ENCODE measurements at regions not wholly inside any gene's neighbourhood (a gene's known extent, or its start where the extent isn't known, plus 50 kb on each side); places are given as distances from the start of the nearest gene placed in this dataset.

DNA sequence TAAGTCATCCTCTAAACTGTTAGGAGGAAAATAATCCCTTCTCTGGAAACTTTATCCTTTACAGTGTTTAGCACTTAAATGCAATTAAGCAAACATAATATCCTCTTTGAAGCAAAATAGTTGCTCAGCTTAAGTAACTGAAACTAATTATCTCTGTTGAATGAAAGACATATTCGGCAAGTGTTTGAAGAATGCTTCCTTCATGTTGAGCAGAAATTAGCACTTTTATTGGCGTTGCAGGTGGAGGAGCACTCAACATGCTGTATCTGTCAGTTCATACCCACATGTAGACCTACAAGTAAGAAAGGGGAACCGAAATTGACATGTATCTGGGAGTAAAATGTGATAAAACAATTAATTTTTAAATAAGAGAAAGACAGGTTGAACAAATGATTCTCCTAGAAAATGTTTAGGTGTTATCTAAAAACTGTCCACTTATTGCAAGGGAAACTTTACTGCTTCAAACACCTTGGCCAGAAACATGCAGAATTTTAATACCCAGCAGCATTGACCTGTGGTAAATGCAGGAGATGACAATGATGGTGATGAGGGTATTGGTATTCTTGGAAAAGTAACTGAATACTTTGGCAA, 987.0 kb upstream of the MAP3K7 start:
- no peak for DNase-seq

DNA sequence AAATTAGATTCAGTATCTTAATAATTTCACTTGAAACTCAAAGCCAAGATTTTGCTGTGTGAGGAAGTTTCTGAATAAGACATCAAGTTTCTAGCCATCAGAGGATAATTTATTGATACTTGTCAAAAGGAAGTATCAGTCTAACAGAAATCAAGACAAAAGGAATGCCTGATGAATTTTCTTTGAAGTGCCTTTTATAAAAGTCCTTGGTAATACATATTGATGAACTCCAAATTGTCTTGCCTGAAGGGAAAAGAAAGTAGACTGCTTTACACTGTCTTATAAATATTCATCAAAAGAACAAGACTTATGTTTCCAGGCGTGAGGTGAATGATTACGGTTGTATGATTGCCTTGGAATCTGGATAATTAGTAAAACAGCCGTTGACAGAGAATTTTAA, 986.0 kb upstream of the MAP3K7 start:
- DNase-seq, result no peak

DNA sequence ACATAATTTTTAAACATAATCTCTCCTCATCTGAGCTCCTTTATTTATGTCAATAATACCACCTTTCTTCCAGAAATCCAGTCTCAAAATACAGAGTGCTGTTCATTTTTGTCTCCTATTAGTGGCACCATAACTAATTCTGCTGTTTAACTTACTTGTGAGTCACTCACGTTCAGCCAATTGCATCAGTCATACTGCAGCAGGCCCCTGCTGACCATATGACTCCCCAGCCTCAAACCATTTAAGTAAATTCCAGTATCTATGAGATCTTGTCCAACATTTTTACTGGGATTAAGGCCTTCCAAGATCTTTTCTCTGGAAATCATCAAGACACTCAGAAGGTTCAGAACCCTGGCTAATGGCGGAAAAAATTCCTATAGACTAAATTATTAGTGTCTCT, 982.2 kb upstream of the MAP3K7 start:
- DNase-seq, result peak; percentile 34

DNA sequence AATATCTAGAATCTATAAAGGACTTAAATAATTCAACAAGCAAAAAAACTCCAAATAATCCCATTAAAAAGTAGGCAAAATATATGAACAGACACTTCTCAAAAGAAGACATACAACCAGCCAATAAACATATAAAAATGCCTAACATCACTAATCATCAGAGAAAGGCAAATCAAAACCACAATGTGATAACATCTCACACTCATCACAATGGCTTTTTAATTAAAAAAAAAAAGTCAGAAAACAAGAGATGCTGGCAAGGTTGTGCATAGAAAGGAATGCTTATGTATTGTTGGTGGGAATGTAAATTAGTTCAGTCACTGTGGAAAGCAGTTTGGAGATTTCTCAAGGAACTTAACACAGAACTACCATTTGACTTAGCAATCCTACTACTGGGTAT, 979.6 kb upstream of the MAP3K7 start:
- peak; percentile 6 for DNase-seq

DNA sequence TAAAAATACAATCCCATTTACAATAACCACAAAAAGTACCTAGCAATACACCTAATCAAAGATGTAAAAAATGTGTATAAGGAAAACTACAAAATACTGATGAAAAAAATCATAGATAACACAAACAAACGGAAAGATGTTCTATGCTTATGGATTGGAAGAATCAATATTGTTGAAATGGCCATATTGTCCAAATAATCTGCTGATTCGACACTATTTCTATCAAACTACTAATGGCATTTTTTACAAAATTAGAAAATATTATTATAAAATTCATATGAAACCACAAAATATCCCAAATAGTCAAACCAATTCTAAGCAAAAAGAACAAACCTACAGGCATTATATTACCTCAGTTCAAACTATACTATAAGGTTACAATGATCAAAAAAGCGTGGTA, 978.3 kb upstream of the MAP3K7 start:
- no peak for DNase-seq

DNA sequence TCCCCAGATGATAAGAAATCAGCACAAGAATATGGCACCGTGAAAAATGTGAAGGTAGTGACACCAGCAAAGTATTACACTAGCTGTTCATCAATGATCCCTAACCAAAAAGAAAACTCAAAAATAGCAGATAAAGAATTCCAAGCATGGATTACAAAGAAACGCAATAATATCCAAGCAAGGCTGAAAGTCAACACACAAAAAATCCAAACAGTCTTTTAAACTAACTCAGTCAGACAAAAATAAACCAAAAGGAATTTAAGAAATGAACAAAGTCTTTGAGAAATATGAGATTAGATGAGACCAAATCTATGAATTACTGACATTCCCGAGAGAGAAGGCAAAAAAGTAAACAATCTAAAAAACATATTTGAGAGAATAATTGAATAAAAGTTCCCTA, 976.1 kb upstream of the MAP3K7 start:
- DNase-seq, result peak; percentile 0

DNA sequence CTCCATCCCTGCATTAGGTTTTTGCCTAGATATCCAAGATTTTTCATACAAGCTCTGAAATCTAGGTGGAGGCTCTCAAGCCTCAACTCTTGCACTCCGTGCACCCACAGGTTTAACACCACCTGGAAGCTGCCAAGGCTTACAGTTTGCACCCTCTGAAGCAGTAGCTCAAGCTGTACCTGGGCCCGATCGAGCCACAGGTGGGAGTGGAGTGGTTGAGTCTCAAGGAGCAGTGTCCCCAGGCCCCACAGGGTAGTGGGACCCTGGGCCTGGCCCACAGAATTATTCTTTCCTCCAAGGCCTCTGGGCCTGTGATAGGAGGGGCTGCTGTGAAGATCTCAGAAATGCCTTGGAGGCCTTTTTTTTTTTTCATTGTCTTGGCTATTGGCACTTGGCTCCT, 973.5 kb upstream of the MAP3K7 start:
- DNase-seq, result no peak

DNA sequence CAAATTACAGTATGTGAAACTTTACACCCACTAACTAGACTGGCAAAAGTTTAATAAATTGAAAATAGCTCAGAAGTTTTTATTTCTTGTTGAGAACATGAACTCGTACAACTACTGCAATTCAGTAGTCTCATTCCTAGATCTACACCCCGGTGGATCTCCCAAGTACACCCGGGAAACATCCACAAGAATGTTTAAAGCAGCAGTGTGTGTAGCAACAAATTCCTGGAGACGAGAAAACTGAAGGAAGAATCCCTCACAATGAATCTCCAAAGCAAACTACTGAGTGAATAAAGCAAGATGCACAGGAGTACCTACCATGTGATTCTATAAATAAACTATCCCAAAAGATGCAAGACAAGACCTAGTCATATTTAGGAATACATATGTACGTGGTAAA, 954.0 kb upstream of the MAP3K7 start:
- DNase-seq, result no peak

DNA sequence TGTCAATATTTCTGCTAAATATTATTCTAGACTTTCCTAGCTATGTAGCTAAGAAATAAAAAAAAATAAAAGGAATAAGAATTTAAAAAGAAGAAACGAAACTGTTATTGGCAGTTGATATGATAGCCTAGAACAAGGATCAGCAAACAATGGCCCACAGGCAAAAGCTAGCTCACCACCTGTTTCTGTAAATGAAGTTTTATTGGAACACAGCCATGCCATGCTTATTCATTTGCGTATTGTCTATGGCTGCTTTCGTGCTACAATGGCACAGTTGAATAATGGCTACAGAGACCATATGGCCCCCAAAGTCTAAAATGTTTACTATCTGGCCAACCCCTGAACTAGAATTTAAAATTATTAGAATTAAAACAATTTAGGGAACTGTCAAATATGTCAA, 952.6 kb upstream of the MAP3K7 start:
- DNase-seq, result no peak

DNA sequence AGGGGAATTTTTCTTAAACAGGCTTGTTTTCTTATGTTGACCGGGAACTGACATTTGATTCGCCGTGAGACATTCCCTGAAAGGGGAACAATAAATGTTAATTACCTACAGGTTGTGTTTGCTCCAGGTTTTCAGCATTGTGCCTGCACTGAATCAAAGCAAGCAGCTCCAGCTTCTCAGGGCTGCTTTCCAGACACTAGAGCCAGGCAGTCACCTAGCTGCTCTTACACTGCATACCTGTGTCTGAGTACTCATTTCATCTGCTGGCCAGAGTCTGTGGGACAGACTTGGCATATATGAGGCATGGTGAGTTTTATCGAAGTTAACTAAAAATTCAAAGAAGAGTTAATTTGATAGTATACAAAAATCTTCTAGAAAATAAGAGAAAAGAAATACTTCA, 951.8 kb upstream of the MAP3K7 start:
- DNase-seq, result no peak

DNA sequence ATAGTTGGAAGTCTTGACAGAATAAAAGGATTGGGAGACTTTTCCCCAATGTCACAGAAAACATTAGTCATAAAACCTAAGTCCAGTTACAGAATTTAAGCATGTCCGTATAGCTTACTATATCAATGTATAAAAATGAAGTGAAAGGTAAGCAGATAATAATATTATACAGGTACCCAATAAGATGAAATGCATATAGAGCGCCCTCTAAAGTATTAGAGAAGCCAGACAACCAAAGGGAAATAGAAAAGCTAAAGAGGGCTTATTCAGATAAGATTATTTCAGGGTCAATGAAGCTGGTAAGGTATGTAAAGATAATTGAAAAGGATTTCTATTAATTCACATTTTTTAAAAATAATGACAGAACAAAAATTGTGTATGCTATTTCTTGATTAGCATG, 947.7 kb upstream of the MAP3K7 start:
- no peak for DNase-seq

DNA sequence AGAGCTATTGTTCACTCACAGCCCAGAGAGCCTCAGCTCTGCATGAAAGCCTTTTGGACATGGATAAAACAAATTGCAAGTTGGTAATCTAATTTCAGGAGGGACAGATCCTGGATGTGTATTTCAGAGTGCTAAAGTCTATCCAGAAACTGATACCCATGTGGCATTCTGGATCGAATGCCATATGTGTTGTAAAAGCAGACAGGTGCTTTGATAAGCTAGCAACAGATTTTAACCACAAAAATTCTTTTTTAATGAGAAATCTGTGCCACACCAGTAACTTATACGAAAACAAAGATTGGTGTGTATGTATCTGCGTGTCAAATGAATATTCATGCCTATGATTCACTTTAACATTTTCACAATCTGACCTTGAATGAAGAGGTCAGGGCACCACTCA, 936.6 kb upstream of the MAP3K7 start:
- DNase-seq, result no peak

DNA sequence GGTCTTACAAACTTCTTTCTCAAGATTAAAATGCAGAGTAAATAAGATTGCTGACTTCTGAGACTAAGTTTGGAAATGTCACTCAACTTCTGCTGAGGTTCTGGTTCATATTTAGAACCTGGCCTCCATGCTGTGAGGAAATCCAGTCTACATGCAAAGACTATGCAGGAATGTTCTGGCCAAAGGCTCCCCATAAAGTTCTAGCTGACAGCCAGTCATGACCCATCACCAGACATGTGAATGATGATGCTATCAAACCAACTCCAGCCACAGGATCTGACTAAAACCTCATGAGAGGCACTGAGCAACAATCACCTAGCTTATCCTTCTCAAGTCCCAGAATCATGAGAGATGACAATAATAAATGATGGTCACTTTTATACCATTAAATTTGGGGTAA, 935.1 kb upstream of the MAP3K7 start:
- no peak for DNase-seq

DNA sequence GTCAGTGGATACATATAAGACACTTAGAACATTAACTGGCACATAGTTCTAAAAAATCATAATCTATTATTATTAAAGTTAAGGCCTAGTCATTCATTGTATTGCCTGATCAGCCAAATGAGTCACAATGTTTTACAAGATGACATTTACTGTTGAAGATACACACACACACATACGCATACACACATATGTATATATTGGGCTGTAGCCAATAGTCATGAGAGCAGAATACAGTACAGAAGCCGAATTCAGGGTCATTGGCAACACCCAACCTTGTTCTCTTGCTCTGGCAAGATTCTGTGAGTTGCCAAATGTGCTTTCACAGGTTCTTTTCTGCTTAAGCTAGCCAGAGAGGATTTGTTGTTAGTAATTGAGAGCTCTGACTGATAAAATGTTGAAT, 922.8 kb upstream of the MAP3K7 start:
- no peak for DNase-seq

DNA sequence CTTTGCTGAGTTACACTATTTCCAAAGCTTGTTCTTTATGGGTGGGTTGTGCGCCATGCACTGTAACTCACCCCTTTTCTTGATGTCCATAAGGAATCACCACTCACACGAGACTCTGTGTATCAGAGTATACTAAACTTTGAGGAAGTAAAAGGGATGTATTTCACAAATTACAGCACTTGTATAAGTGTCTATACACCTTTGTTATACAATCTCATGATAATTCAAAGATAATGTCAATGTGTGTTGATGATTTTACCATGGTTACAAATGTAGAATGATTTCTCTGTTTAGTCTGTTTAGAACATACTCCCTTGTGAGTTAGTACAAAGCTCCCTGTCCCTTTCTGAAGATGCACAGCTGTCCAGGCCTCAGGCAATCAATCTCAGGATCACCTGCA, 922.2 kb upstream of the MAP3K7 start:
- DNase-seq, result no peak

DNA sequence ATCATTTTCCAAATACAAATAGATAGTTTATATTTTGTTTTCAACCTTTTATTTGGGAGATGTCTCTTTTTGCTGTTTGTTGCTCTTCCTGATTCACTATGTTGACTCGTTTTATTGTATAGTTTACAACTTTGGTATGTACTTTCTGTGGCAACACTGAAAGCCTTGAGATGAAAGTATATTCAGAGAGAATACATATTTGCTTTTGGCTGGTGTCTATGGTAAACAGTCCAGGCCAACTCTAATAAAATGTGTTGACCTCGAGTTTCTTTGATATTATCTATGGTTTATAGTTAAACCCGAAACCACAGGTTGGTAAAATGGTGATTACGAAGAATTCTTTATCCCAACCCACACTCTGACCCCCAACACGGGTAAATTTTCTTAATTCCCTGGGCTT, 919.6 kb upstream of the MAP3K7 start:
- DNase-seq, result no peak

DNA sequence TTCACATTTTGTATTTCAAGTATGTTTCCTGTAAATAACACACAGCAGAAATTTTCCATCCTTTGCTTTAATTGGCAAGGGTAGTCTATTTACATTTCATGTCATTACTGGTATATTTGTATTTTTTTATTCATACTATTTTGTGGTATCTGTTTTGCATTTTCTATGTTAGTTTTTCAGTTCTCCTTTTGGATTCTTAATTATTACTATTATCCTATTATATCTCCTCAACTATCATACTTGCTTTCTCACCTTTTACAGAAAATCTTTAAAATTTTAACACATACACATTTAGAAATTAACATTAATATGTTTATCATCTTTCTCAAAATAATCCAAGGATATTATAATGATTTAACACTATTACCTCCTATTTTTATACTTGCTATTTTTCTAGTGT, 918.3 kb upstream of the MAP3K7 start:
- DNase-seq, result no peak

DNA sequence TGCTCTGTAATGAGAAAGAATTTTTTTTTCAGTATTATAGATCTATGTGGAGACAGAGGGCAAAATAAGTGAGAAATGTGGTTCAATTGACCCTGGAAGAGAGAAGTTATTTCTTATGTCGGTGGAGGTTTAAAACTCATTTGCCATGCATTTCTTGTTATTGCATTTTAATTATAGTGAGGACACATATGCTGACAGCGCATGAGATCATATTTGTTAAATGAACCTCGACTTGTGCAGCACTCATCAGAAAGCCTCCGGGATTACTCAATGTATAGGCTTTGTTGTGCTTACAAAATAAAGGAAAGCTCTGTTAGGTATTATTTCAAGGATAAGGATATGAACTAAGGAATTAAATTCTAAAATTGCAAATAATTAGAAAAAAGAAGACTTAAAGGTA, 915.1 kb upstream of the MAP3K7 start:
- DNase-seq, result no peak

DNA sequence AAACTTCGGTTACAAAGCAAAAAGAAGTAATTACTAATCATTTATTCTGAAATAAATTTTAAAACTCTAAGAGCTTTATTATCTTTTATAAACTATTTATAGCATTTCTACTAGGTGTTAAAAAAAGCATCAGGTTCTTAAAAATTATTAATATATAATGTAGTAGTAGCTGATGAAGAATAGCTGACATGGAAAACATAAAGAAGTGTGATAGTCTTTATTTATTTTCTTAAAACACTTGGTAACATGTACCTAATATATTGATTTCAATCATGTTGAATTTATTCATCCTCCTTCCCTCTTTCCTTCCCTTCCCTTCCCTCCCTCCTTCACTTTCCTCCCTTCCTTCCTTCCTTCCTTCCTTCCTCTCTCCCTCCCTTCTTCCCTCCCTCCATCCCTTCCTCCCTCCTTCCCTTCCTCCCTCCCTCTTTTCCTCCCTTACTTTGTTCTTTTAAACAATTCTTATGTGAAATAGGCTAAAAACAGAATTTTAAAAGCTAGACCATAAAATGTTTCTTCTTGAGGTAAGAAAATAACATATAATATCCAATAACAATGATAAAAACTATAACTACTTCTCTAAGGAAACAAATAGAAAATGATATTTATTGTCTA, 913.9 kb upstream of the MAP3K7 start:
- no peak for DNase-seq

DNA sequence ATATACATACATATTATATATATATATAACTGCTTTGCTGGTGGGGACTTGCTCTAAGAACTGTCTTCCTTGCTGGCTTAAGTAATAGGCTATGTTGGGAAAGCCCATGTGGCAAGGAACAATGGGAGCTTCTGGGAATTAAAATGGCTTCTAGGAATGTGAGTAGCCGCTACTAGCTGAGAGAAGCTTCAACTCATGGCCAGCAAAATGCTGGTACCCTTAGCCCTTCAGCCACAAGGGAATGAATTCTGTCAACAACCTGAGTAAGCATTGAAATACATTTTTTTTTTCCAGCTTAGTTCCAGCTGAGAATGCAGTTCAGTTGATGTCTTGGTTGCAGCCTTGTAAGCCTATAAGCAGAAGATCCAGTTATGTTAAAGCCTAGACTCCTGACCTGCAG, 911.7 kb upstream of the MAP3K7 start:
- no peak for DNase-seq

DNA sequence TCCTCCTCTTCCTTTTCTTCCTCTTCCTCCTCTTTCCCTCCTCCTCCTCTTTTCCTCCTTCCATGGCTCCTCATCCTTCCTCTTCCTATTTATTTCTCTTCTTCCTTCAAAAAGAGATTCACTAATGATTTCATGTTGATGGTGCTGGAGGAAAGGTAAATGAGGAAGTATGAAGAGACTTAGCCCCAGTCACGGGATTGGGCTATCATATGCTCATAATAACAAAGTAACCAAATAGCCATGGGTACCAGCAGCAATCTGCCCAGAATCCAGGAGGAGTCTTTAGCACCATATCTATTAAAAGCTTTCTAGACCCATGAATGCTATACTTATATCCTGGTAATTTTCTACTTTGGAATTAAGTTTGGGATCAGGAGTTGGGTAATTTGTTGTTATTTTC, 910.9 kb upstream of the MAP3K7 start:
- DNase-seq, result no peak

DNA sequence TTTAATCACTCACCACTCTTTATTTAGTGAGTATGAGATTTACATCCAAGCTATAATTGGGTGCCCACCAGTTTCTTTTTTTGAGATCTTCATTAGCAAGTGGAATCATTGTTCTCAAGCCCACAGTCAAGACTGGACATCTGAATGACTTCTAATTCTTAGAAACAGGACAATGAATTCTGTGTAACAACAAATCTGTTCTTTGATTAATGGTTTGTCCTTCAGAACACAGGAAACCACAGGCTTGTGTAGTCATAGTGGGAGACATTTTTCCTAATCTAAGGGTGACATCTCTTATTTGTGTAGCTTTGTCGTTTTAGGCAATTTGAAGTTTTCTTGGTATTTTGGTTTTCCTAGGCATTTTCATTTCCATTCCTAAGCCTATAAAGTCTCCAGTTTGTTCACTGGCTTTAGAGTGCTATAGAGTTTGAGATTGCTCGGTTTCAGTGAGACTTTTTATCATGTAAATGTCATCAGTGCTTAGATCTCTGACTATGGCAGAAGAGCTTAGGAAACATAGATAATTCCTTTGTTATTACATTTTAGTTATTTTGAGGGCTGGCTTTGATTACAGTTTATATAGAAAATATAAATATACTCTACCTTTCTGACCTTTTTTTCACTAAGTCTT, 903.9 kb upstream of the MAP3K7 start:
- no peak for DNase-seq

DNA sequence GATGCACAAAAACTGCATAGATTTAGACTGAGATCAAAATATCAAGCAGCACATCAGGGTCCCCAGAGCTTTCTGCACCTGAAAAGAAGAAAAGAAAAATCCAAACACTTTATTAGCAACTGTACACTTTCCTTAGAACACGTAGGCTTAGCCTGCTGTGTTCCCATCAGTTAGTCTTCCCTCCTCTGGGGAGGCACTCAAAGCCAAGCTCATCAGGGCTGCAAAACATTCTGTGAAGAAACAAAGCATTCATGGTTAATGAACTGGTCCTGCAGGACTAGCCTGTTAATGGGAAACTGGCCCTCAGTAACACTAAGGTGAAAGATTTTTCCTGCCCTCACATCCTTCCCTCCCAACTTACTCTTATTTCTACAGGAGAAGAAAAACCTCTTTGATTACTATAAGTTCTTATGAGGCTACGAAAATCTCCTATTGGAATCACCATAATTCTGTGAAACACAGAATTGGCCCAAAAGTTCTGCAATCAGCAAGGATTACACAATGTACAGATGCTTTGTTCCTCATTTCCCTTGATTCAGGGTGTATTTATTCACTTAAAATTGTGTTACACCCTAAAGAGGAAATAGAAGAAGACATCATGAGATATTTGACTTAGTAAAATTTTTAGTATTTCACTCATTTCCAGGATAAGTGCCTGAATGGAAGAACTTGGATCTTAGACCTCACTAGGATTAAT, 901.0 kb upstream of the MAP3K7 start:
- no peak for DNase-seq

DNA sequence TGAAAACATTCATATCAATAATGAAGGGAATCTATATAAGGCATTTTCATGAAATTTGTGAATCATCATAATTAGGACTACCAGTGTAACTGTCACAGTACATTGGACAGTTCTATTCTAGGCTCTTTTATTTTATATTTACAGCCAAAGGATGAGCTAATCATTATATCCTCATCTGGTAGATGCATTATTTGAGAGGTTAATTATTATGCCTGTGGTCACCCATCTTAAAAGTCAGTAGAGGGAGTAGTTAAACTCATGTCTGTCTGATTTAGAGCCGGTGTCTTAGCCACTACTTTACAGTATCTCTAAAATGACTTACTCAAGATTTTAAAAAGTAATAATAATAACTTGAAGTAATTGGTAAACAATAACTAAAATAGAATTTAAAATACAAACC, 899.3 kb upstream of the MAP3K7 start:
- DNase-seq, result no peak

Data from fibroblast of upper back skin (primary cell).